ENCODE measurements at regions not wholly inside any gene's neighbourhood (a gene's known extent, or its start where the extent isn't known, plus 50 kb on each side); places are given as distances from the start of the nearest gene placed in this dataset.

GRCh38 chrX:27086237-27086636, 376.9 kb downstream of the PPP4R3C start:
- POLR2A ChIA-PET = no interaction called here
- Histone ChIP-seq H3K4me3 (ENCODE audit: low read depth, low read length) (no peak overlapping the region), H3K36me3 (ENCODE audit: control insufficient read depth, insufficient read depth, low read length) (no peaks in the 10 kb centered on the region), H3K27me3 (ENCODE audit: control insufficient read depth, insufficient read depth, low read length) (no peaks in the 10 kb centered on the region)
- no peak for DNase-seq (ENCODE audit: low read depth)
- CTCF ChIA-PET = no interaction called here
- TF ChIP-seq CTCF (IDR thresholded peaks at IDR 0.05; ENCODE audit: insufficient read depth, low read depth, low read length) = no peak

- CTCF ChIA-PET = interaction anchor here (0.7 kb wide), 1 partner anchor 1761 kb away, joined by 3 read pairs; no protein-coding TSS in a partner anchor
- H3K4me3 ChIP-seq (ENCODE audit: low read depth, low read length) = no peak overlapping the region
- DNase-seq (ENCODE audit: low read depth) = no peak
- TF ChIP-seq CTCF (IDR thresholded peaks at IDR 0.05; ENCODE audit: insufficient read depth, low read depth, low read length) = no peak
- POLR2A ChIA-PET = no interaction called here
- no peaks in the 10 kb centered on the region for H3K36me3 ChIP-seq (ENCODE audit: control insufficient read depth, insufficient read depth, low read length)
- H3K27me3 ChIP-seq (ENCODE audit: control insufficient read depth, insufficient read depth, low read length) = no peaks in the 10 kb centered on the region
Measured at GRCh38 chrX:27085346-27085745, 377.8 kb downstream of the PPP4R3C start.

- TF ChIP-seq CTCF (IDR thresholded peaks at IDR 0.05; ENCODE audit: insufficient read depth, low read depth, low read length) = no peak
- ChIA-PET POLR2A (no interaction called here), CTCF (no interaction called here)
- no peaks in the 10 kb centered on the region for H3K27me3 ChIP-seq (ENCODE audit: control insufficient read depth, insufficient read depth, low read length)
- no peak overlapping the region for H3K4me3 ChIP-seq (ENCODE audit: low read depth, low read length)
- DNase-seq (ENCODE audit: low read depth) = no peak
- H3K36me3 ChIP-seq (ENCODE audit: control insufficient read depth, insufficient read depth, low read length) = no peaks in the 10 kb centered on the region
Measured at GRCh38 chrX:27078371-27078770, 384.8 kb downstream of the PPP4R3C start.

- POLR2A ChIA-PET = no interaction called here
- H3K4me3 ChIP-seq (ENCODE audit: low read depth, low read length) = no peak overlapping the region
- DNase-seq (ENCODE audit: low read depth) = no peak
- no peaks in the 10 kb centered on the region for H3K27me3 ChIP-seq (ENCODE audit: control insufficient read depth, insufficient read depth, low read length)
- H3K36me3 ChIP-seq (ENCODE audit: control insufficient read depth, insufficient read depth, low read length) = no peaks in the 10 kb centered on the region
- CTCF ChIA-PET = no interaction called here
- TF ChIP-seq CTCF (IDR thresholded peaks at IDR 0.05; ENCODE audit: insufficient read depth, low read depth, low read length) = no peak
Measured at GRCh38 chrX:27057883-27058282, 405.3 kb downstream of the PPP4R3C start.

- ChIA-PET CTCF (no interaction called here), POLR2A (no interaction called here)
- Histone ChIP-seq H3K36me3 (ENCODE audit: control insufficient read depth, insufficient read depth, low read length) (no peaks in the 10 kb centered on the region), H3K27me3 (ENCODE audit: control insufficient read depth, insufficient read depth, low read length) (no peaks in the 10 kb centered on the region), H3K4me3 (ENCODE audit: low read depth, low read length) (no peak overlapping the region)
- no peak for DNase-seq (ENCODE audit: low read depth)
- TF ChIP-seq CTCF (IDR thresholded peaks at IDR 0.05; ENCODE audit: insufficient read depth, low read depth, low read length) = no peak
Measured at GRCh38 chrX:27039332-27039731, 423.8 kb downstream of the PPP4R3C start.

Measured in BJ (cell line).